GM18867 (cell line): ENCODE measurements at regions not wholly inside any gene's neighbourhood (a gene's known extent, or its start where the extent isn't known, plus 50 kb on each side); places are given as distances from the start of the nearest gene placed in this dataset.
"Not testable (repeated sequence)": the region's sequence is repeated elsewhere in the genome, so short reads cannot be mapped to it uniquely, and the experiment has no call there.

Experiments used
- ATAC-seq: cut with Tn5 transposase; IDR thresholded peaks from one replicate; pipeline ENCODE4 v1.9.1; 2021; ENCODE audit warnings: mild to moderate bottlenecking, moderate library complexity; ENCODE audit not compliant: unreplicated experiment

GRCh38 chr6:127406722-127407121, 52.5 kb downstream of the KIAA0408 start:
- not testable (repeated sequence) for ATAC-seq

GRCh38 chr6:127406122-127406521, 53.1 kb downstream of the KIAA0408 start:
- ATAC-seq = no peak

GRCh38 chr6:127404594-127405178, 54.5 kb downstream of the KIAA0408 start:
- no peak for ATAC-seq

GRCh38 chr6:127404133-127404532, 55.1 kb downstream of the KIAA0408 start:
- peak; percentile 89 for ATAC-seq

DNA sequence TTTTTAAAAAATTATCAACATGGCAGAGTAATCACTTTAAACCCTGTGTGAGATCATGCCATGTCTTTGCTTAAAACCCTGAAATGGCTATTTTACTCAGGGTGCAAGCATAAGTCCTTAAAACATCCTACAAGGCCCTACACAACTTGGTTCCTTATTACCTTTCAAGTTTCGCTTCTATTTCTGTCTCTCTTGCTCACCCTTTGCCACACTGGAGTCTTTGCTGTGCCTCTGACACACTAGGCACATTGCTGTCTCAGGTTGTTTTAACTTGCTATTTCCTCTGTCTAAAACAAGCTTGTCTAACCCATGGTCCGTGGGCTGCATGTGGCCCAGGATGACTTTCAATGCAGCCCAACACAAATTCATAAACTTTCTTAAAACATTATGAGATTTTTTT, 55.6 kb downstream of the KIAA0408 start:
- peak; percentile 87 for ATAC-seq

GRCh38 chr6:127402890-127403617, 56.1 kb downstream of the KIAA0408 start:
- no peak for ATAC-seq

GRCh38 chr6:127397729-127398630, 54.6 kb upstream of the ECHDC1 start:
- no peak for ATAC-seq

DNA sequence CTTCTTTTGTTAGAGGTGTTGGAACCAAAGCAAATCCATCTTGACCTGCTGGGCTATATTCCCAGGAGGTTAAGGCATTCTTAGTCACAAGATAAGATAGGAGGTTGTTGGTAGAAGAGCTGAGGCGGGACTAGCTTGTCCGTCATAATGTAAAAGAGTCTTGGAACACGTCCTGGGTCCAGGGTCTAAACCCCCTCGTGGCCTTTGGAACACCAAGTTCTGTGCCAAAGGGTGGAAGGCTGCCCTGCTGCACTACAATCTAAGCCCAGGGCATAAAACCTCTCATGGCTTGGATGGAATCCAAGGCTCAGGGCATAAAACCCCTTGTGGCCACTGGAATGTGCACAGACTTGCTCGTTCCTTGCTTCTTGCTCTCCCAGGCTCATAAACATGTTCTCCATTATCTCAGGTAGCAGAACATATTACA, 53.8 kb upstream of the ECHDC1 start:
- ATAC-seq = not testable (repeated sequence)
